ENCODE measurements at regions not wholly inside any gene's neighbourhood (a gene's known extent, or its start where the extent isn't known, plus 50 kb on each side); places are given as distances from the start of the nearest gene placed in this dataset.

- DNase-seq: no peak
Measured at GRCh38 chr2:41705634-41706033, 342.2 kb upstream of the PKDCC start.

DNA sequence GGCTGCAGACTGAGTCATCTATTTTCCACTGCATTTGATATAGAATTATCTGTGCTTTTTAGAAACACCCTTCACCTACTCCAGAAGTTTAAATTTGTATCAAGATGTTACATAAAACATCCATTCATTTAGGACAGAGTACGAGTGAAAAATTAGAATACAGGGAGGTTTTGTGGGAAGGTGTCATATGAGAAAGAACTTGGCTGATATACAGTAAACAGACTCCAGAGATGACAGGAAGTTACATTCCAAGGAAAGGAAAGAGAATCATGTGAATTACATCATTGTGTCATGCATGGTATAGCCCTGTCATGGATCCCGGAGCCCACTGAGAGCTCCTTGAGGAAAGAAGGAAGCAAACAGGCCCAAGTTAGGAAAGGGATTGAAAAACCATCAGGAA, 341.5 kb upstream of the PKDCC start:
- no peak for DNase-seq

- no peak for DNase-seq
Measured at GRCh38 chr2:41707790-41708451, 339.9 kb upstream of the PKDCC start.

DNA sequence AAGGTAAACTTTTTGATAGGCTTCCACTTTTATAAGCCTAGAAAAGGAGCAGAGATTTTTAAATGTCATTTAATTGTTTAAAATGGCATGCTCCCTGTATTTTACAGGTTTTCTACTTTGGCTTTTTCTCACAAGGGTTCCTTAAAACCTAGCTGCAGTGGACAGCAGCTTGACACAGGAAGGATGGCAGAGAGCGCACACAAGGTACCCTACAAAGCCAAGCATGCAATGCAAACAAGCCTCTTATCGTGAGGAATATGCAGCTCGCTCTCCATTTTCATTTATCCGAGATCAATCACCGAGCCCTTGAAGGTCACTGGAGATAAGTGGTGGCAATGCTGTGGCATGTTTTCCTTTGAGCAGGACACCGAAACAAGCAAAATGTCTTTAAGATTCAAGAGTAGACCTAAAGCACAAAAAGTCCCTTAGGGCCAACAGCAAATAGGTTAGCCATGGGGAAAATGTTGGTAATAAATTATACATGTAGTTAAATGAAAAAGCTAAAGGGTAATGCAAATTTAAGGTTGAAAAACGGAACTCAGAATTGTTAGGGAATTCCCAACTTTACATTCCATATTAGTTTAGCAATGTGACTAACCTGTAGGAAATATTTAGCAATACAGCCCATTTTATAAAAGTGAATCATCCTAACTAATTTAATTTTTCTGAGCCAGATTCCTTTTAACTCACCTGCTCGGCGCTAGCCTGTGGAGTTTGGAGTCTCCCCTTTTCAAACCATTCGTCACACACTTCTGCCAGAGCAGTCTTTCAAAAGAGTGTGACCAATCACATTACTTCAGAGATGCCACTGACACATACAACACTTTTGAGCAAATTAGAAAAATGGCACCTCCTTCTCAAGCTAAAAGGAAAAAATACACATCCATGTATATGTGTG, 337.9 kb upstream of the PKDCC start:
- no peak for DNase-seq

- DNase-seq: no peak
Measured at GRCh38 chr2:41710944-41711343, 336.9 kb upstream of the PKDCC start.

DNA sequence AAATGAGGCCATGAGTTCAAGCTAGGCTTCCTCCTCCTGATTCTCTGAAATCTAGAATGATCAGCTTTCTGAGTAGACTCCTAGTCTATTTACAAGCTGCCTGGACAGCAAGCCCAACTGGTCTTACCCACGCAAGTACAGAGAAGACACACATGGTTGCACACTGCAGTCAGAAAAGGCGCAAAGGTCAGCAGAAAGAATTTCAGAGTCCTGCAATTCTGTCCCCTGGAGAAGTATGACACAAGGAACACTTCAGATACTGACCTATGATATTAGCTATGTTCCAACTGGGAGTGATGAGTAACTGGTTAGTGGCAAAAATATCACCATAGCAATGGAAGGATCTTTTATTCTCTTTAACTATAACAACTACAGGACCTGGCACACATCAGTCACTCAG, 336.1 kb upstream of the PKDCC start:
- no peak for DNase-seq

DNA sequence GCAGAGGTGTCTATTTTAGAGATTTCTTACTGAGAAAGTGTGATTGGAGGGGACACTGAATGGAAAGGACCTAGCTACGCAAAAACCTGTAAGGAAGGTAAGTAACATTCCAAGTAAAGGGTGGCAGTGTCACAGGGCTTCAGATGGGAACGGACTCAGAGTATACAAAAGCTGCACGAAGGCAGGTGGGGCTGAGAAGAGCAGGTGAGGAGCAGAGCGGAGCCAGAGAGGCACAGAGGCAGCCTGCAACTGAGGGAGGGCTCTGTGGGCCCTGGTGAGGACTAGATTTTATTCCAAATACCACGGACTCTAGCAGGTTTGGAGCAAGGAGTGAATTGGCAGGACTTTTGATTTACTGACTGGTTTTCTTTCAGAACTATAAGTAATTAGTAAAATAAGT, 331.3 kb upstream of the PKDCC start:
- peak; percentile 46 for DNase-seq

DNA sequence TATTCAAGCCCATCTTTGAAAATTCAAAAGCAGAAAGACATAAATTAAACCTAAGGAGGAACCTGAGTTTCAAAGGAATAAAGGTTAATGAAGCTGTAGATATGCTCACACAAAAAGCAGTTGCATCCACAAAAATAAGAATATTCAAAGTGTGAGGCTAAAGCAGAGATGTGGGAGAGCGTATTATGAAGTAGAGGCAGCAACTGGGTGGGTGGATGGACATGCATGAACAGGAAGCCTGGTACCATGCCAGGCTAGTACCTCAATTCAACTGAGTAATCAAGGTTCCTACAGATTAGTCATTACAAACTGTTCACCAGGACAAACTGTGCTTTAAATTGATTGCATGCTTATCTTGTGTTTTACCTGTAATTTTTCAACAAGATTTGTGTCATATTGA, 330.0 kb upstream of the PKDCC start:
- no peak for DNase-seq

DNA sequence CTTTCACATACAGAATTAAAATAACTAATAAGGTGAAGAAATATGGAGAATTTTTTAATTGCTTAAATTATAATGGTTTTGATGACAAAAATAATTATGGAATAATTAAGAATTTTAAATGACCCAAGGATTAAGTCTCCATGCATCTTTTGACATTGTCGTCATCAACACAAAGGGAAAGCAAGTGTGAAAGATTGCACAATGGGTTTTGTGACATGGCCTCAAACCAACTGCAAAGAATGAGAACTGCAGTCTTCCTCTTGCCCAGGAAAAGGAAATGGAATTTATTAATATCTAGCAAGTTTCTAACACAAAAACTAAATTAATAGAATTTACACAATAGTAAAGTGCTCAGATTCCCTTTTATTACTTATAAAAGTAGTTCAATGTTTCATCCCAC, 329.1 kb upstream of the PKDCC start:
- no peak for DNase-seq

- DNase-seq: no peak
Measured at GRCh38 chr2:41719756-41720155, 328.1 kb upstream of the PKDCC start.

DNA sequence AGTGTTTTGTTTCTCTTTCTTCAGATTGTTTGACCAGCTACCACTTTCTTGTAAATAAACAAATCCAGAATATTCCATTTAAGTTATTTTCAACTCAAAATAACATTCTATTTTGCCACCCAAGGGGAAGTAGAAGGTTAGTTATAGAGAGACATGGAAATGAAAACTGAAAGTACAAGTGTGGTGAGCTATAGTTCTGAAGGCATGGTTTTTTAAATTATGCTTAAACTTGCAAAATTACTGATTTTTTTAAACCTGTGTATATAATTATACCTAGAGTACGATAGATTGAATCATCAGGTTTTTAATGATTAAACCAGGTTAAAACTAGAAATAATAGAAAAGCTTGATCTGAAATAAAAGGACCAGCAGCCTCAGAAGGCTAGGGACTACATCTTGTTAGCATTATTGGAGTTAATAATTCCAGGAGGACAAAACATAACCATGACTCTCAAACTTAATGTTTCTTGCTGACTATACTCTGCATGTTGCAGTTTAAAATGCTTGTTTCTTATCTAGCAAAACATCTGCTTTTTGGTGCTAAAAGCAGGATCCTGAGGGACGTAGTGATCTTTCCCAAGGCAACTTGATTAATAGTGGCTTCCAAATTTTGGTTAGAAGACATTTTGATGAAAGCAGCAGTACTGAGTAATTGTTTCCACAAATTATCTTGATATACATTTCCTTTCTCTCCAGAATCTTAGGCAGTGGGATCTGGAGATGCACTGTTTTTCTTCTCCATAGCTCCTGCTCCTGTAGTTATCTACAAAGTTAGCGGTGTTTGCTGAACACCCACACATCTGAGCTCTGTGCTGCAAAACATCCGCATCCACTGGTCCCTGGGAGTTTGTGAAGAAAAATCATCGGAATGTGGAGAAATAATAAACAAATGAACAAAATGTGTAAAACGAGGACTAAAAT, 327.2 kb upstream of the PKDCC start:
- DNase-seq: no peak

GRCh38 chr2:41722668-41723369, 325.0 kb upstream of the PKDCC start:
- DNase-seq: no peak

DNA sequence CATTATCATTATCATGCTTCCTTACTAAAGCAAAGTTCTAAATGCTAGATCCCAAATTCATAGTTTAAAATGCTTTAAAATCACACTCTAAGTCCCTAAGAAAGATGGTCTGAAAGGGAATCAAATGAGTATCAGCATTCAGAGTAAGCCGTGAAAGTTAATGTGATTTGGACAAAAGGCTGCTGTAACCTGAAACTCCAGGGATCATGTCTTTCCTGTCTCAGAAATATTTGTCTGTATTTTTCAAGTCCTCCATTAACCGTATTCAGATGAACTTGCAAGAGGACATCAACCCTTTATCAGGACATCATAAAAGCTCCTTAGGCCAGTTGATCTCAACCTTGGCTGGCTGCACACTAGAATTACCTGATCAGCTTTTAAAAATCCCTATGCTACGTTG, 324.3 kb upstream of the PKDCC start:
- no peak for DNase-seq

DNA sequence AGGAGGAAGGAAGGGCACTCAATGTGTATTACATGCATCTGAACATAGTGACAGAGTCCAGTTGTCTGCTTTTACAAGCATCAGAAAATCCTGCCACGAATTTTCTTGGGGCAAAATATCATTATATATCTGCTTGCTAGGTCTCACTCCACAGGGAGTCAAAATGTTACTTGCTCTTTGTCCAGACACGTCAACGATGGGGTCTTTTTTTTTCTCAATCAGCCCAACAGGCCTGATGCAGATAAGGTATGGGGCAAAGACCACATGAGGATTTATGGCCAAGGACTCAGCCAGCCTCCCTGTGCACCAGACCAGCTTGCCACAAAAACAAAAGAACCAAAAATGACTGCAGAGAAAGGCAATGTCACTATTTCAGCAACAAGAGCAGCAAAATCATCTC, 323.4 kb upstream of the PKDCC start:
- DNase-seq: no peak

DNA sequence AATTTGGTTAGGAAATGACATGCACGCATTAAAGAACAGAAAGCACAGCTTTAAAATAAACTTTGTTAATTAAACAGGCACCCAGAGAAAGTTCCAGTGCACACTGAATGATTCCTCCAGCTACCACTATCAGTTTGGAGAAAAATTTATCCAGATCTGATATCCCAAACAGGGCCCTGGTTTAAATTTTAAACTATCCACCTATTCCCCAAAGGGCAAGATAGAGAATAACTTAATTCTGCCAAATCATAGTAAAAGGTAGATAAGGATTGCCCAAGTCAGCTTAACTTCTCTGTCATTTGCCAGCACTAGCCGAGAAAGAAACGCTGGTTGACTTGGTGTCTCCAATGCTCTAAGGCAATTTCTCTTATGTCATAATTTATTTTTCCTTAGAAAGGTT, 321.9 kb upstream of the PKDCC start:
- DNase-seq: no peak

DNA sequence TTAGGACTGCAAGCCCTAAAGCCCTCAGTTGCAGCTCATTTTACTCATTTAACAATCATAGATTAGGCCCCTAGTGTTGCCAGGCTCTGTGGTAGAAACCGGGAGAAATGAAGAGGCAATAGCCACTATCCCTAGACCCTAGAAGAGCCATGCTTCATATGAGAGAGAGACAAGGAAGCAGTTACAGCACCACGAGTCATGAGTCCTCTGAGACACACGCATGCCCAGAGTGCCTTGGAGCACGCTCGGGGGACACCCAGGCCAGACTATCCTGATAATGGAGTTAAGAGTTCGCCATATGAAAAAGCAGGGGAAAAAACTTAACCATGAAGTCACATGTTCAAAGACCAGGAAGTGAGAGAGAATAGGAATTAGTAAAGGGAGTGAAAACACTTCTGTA, 321.5 kb upstream of the PKDCC start:
- DNase-seq: no peak

- DNase-seq: no peak
Measured at GRCh38 chr2:41727152-41727551, 320.7 kb upstream of the PKDCC start.

DNA sequence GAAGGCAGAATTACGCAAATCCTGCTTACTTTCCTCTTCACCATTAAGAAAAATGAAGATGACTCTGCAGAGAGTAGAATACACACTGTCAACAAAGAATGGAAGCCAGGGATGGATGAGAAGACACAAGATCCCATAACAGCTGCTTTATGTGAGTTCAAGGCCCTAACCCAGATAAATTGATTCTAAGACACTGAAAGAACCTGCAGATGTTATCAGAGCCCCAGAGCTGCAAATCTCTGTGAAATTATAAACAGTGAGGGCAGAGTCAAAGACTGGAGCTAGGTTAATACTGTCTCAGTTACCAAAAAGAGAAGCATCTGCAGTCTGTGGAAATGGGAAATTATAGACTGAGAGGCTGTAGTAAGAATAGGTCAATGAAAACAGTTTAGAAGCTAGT, 320.1 kb upstream of the PKDCC start:
- DNase-seq: no peak

- no peak for DNase-seq
Measured at GRCh38 chr2:41728788-41729338, 319.0 kb upstream of the PKDCC start.

DNA sequence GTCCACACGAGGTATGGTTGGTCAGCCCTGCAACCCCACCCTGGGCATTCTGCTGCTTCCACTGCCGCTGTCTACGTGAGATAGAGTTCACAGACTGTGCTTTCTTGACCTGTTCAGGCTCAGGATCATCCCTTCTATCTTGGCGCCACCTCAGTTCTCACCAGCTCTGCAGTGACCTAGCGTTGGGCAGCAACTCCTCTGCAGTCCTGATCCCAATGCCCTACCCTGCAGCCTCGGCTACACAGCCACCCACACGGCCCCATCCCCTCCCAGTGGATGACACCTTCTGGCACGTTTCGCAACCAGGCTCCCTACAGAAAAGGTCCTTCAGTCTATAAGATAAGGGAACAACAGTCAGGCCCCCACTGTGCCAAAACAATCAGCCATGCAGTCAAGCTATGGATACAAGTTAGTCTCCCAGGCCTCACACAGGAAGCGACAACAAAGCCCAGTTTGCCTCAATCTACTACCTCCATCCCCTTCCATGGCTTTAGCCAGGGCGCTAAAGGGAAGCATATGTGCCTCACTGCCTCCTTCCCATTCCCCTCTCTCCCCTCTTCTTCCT, 317.9 kb upstream of the PKDCC start:
- no peak for DNase-seq

- DNase-seq: no peak
Measured at GRCh38 chr2:41735006-41735405, 312.8 kb upstream of the PKDCC start.

GRCh38 chr2:41735476-41735875, 312.3 kb upstream of the PKDCC start:
- DNase-seq: no peak

Data from NCI-H2107 (cell line).